Lower leg skin (tissue), 4 donors: ENCODE measurements at regions not wholly inside any gene's neighbourhood (a gene's known extent, or its start where the extent isn't known, plus 50 kb on each side); places are given as distances from the start of the nearest gene placed in this dataset.

Experiments used
- DNase-seq, 2 donors: peaks; one replicate each; pipeline ENCODE4 v3.0.0-alpha.2; 2019; ENCODE audit warnings: low spot score in 2 of 2
- H3K4me3 ChIP-seq: fragments of 200-600 bp; sonication (generic); 2 replicates; pipeline ENCODE4 v1.5.1; 2017; ENCODE audit warnings: mild to moderate bottlenecking, low read depth; ENCODE audit not compliant: poor library complexity, severe bottlenecking
- CTCF ChIP-seq, 3 donors: fragments of 450-650 bp; IDR thresholded peaks; one replicate each; pipeline ENCODE4 v1.5.1; 2016; ENCODE audit warnings: antibody characterized with exemption in 3 of 3, mild to moderate bottlenecking in 3 of 3, moderate library complexity in 2 of 3
- POLR2A ChIP-seq, 2 donors: fragments of 450-650 bp; IDR thresholded peaks; one replicate each; pipeline ENCODE4 v1.6.1; 2016 to 2017; ENCODE audit warnings: antibody characterized with exemption in 2 of 2, mild to moderate bottlenecking in 1 of 2, moderate library complexity in 1 of 2
- WGBS, 2 donors: methylation state at CpG; one replicate each; pipeline ENCODE4 v1.1.5; 2018; 5-methylcytosine and 5-hydroxymethylcytosine counted together
- intact Hi-C: fragments of 100-400 bp; cut with DNase I; formaldehyde crosslinking; loops from one replicate; pipeline ENCODE4 v1.15.0; 2023; ENCODE audit warnings: low total_unique reads

DNA sequence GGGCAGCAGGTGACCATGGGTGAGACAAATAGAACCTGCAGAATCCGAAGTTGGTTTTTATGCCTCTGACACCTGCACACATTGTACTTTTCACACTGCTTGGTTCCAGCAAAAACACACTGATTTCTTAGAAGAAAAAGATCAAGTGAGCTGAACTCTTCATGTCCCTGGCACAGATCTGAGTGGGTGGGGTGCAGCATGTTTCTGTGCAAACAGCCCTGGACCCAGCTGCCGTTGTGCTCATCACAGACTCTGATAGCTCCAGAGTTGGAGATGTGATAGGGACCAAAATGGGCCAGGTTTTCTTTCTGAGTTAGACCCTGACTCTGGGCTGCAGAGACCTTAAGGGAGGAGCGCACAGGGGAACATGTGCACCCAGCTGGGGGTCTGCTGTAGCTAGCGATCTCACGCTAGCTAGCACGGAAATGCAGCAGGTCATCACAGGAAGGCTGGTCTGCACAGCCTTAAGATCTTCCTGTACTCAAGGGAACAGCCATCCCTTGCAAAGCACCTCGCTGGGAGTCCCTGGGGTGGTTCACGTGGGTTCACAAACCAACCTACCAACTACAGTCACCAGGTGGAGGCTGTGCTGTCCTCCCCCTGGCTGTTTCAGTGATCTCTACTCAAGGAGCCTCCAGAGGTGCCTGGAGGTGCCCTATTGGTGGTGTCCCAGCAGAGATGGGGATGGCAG is 291.1 kb downstream of the PTPRU start:
- DNase-seq = peak in 1 of 2 donors; percentile 84
- TF ChIP-seq POLR2A (IDR thresholded peaks at IDR 0.05) (no peak), CTCF (IDR thresholded peaks at IDR 0.05) (no peak)
- WGBS, 2 donors = 53 to 61% methylated on average over 8 of the region's 8 CpGs

DNA sequence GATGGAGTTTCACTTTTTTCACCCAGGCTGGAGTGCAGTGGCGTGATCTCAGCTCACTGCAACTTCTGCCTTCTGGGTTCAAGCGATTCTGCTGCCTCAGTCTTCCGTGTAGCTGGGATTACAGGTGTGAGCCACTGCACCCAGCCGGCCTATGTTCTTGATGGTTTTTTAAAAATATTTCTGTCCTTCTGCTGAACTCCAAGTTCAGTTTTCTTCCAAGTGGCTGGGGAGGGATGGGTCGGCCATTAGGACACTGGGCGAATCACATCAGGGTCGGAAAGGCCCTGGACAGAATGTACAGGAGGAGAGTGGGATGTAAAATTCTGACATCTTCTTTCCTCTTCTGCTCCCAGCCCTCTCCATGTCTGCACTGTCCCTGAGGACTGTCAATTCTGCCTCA is 289.6 kb downstream of the PTPRU start:
- peak in 1 of 2 donors; percentile 68 for DNase-seq
- 91 to 93% methylated on average over 7 of the region's 7 CpGs for WGBS, 2 donors
- intact Hi-C loops = no loop called here
- TF ChIP-seq CTCF (IDR thresholded peaks at IDR 0.05) (no peak), POLR2A (IDR thresholded peaks at IDR 0.05) (no peak)
- no peak overlapping the region for H3K4me3 ChIP-seq

More for the DNA sequence above, 291.1 kb downstream of the PTPRU start:
- intact Hi-C loops = no loop called here
- no peak overlapping the region for H3K4me3 ChIP-seq

- H3K4me3 ChIP-seq = no peak overlapping the region
- DNase-seq = peak in 1 of 2 donors; percentile 79
- whole genome bisulfite sequencing, 2 donors = 70 to 71% methylated on average over 23 of the region's 23 CpGs
- intact Hi-C loops = no loop called here
- TF ChIP-seq CTCF (IDR thresholded peaks at IDR 0.05) (no peak), POLR2A (IDR thresholded peaks at IDR 0.05) (no peak)
Measured at GRCh38 chr1:29524285-29525065, 288.2 kb downstream of the PTPRU start.

GRCh38 chr1:29523576-29523975 is 287.3 kb downstream of the PTPRU start:
- intact Hi-C loops = no loop called here
- H3K4me3 ChIP-seq = no peak overlapping the region
- TF ChIP-seq POLR2A (IDR thresholded peaks at IDR 0.05) (no peak), CTCF (IDR thresholded peaks at IDR 0.05) (no peak)
- no peak for DNase-seq
- 70 to 81% methylated on average over 10 of the region's 10 CpGs for WGBS, 2 donors

DNA sequence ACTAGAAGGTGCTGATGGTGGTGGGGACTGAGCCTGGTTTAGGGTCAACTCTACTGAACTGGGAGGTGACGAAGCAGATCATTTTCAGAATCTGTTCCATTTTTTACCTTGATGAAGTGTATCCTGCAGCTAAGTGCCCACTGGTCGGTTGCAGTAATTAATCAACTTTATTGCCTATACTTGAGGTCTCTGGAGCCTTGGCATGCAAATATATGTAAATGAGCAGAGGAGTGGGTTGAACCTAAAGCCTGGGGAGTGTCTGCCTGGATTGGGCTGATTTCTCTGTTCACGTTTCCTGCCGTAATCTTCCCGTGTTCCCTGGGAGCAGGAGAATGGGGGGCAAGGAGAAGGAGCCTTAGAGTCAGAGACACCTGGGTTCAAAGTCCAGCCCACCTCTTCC is 286.8 kb downstream of the PTPRU start:
- 75 to 88% methylated on average over 5 of the region's 5 CpGs for WGBS, 2 donors

More for the DNA sequence above, 286.8 kb downstream of the PTPRU start:
- H3K4me3 ChIP-seq = no peak overlapping the region
- intact Hi-C loops = no loop called here
- TF ChIP-seq CTCF (IDR thresholded peaks at IDR 0.05) (no peak), POLR2A (IDR thresholded peaks at IDR 0.05) (no peak)
- DNase-seq = peak in 1 of 2 donors; percentile 54
